GM12872 (cell line): ENCODE measurements at regions not wholly inside any gene's neighbourhood (a gene's known extent, or its start where the extent isn't known, plus 50 kb on each side); places are given as distances from the start of the nearest gene placed in this dataset.

ENCODE experiments used
- TF ChIP-seq, protein P1 (sequence below): IDR thresholded peaks from 3 replicates; pipeline ENCODE4 v1.5.1; 2011; ENCODE audit warnings: low read depth, mild to moderate bottlenecking, low read length, moderate library complexity; ENCODE audit not compliant: insufficient read depth

DNA sequence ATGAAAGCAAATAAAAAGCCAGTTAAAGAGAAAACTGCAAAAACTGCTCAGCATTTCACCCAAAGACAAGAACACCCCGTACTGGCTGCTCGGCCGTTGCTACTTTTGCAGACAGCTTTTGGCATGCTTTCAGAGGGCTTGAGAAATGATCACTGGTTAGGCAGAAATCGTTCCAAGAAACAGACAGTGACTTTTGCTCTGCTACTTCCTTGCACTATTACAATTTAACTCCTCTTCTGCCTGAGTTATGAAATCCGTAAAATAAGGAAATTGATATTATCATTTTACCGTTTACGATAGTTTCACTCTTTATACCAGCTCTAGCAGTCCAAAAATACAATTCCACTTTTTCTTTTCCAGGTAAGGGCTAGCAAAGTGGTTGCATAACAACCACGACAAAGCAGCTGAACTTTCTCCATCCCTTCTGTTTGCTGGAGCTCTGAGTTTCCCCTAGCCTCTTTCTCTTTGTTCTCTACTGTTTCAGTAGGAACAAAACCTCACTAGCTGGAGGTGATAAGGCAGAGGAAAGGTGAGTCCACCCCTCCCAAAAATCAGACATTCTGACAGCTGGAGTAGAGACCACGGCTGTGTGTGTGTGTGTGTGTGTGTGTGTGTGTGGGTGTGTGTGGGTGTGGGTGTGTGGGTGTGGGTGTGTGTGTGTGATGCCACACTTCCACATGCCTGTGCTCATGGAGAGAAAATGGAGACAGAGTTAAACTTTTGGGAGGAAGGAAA, 191.8 kb upstream of the RREB1 start:
- TF ChIP-seq, protein P1, sequence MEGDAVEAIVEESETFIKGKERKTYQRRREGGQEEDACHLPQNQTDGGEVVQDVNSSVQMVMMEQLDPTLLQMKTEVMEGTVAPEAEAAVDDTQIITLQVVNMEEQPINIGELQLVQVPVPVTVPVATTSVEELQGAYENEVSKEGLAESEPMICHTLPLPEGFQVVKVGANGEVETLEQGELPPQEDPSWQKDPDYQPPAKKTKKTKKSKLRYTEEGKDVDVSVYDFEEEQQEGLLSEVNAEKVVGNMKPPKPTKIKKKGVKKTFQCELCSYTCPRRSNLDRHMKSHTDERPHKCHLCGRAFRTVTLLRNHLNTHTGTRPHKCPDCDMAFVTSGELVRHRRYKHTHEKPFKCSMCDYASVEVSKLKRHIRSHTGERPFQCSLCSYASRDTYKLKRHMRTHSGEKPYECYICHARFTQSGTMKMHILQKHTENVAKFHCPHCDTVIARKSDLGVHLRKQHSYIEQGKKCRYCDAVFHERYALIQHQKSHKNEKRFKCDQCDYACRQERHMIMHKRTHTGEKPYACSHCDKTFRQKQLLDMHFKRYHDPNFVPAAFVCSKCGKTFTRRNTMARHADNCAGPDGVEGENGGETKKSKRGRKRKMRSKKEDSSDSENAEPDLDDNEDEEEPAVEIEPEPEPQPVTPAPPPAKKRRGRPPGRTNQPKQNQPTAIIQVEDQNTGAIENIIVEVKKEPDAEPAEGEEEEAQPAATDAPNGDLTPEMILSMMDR: no peak

GRCh38 chr6:6916598-6916997, 191.2 kb upstream of the RREB1 start:
- TF ChIP-seq, protein P1: no peak

GRCh38 chr6:6918216-6918983, 189.4 kb upstream of the RREB1 start:
- TF ChIP-seq, protein P1: no peak

DNA sequence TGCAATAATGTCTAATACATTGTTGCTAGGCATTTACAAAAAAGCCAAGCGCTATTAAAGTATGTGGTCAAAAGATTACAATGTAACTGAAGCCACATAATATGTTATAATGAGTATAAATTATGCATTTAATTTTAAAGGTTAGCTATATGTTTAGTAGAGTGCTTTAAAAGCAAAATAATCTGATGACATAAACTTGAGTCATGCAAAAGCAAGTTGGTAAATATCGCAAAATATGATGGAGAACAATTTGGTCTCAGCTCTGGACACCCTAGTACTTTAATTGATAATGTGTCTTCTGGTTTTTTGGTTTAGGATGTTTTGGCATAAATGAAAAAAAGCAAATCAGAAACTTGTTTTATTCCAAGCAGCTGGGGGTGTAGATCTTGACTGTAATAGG, 188.6 kb upstream of the RREB1 start:
- TF ChIP-seq, protein P1: no peak

- TF ChIP-seq, protein P1: no peak
Measured at GRCh38 chr6:6920114-6920986, 187.4 kb upstream of the RREB1 start.

GRCh38 chr6:6920987-6921313, 186.8 kb upstream of the RREB1 start:
- TF ChIP-seq, protein P1: no peak

GRCh38 chr6:6922166-6922565, 185.6 kb upstream of the RREB1 start:
- TF ChIP-seq, protein P1: no peak
